ENCODE measurements at regions not wholly inside any gene's neighbourhood (a gene's known extent, or its start where the extent isn't known, plus 50 kb on each side); places are given as distances from the start of the nearest gene placed in this dataset.

- TF ChIP-seq CTCF (IDR thresholded peaks at IDR 0.05) (no peak), POLR2A (IDR thresholded peaks at IDR 0.05) (no peak)
- Histone ChIP-seq H3K4me1 (no peaks in the 10 kb centered on the region), H3K36me3 (replicated peaks in 1 of 2; ENCODE audit: insufficient read depth in 1 of 2, low read depth in 2 of 2) (no peaks in the 10 kb centered on the region), H3K27ac (no peak overlapping the region), H3K9me3 (peaks cover 0 to 3% (median 0%) of the 10 kb centered on the region in 3 donors), H3K27me3 (no peaks in the 10 kb centered on the region), H3K4me3 (no peak overlapping the region)
- no peak for ATAC-seq
- 61 to 87% methylated on average over 2 of the region's 2 CpGs for WGBS, 2 donors
- DNase-seq, result no peak
- intact Hi-C loops (cut with DNase I), result no loop called here
Observed at GRCh38 chr9:79857188-79857587, 285.4 kb downstream of the TLE4 start.

GRCh38 chr9:79847074-79847473 is 275.3 kb downstream of the TLE4 start:
- H3K27me3 ChIP-seq, result no peaks in the 10 kb centered on the region
- H3K36me3 ChIP-seq (replicated peaks in 1 of 2; ENCODE audit: insufficient read depth in 1 of 2, low read depth in 2 of 2), result no peaks in the 10 kb centered on the region
- intact Hi-C loops (cut with DNase I), result no loop called here
- ATAC-seq, result no peak
- no peak overlapping the region for H3K4me3 ChIP-seq
- H3K4me1 ChIP-seq, result no peaks in the 10 kb centered on the region
- no peak overlapping the region for H3K27ac ChIP-seq
- DNase-seq, result no peak
- TF ChIP-seq CTCF (IDR thresholded peaks at IDR 0.05) (no peak), POLR2A (IDR thresholded peaks at IDR 0.05) (no peak)
- H3K9me3 ChIP-seq, result peaks cover 0 to 14% (median 0%) of the 10 kb centered on the region in 3 donors

GRCh38 chr9:79829566-79830302 is 258.0 kb downstream of the TLE4 start:
- ATAC-seq, result no peak
- Histone ChIP-seq H3K36me3 (replicated peaks in 1 of 2; ENCODE audit: insufficient read depth in 1 of 2, low read depth in 2 of 2) (no peaks in the 10 kb centered on the region), H3K27ac (no peak overlapping the region), H3K4me3 (no peak overlapping the region), H3K9me3 (no peaks in the 10 kb centered on the region), H3K4me1 (no peaks in the 10 kb centered on the region), H3K27me3 (no peaks in the 10 kb centered on the region)
- WGBS, 2 donors, result 83 to 84% methylated on average over 7 of the region's 7 CpGs
- no peak for TF ChIP-seq CTCF (IDR thresholded peaks at IDR 0.05)
- TF ChIP-seq POLR2A (IDR thresholded peaks at IDR 0.05), result no peak
- intact Hi-C loops (cut with DNase I), result no loop called here
- DNase-seq, result no peak

DNA sequence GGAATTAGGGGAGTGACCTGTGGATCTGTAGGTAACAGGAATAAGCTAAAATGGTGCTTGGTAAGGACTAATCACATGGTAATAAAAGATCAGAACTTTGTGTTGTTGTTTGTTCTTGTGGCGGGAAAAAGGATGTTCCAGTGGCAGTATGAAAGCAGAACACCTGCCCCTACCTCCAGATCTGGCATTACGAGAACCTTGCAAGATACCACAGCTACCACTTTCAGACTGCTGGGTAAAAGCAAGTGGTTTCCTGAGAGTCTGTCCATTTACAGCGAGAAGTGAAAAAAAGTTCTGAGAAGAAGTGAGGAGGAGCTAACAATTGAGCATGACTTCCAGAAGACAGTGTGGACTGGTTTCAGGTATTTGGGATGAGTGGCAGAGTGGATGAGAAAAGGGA is 252.5 kb downstream of the TLE4 start:
- 67 to 84% methylated on average over 3 of the region's 3 CpGs for WGBS, 2 donors
- H3K4me3 ChIP-seq, result no peak overlapping the region
- ATAC-seq (no peak), DNase-seq (no peak)
- intact Hi-C loops (cut with DNase I), result no loop called here
- no peaks in the 10 kb centered on the region for H3K27me3 ChIP-seq
- no peaks in the 10 kb centered on the region for H3K9me3 ChIP-seq
- no peaks in the 10 kb centered on the region for H3K36me3 ChIP-seq (replicated peaks in 1 of 2; ENCODE audit: insufficient read depth in 1 of 2, low read depth in 2 of 2)
- no peaks in the 10 kb centered on the region for H3K4me1 ChIP-seq
- TF ChIP-seq POLR2A (IDR thresholded peaks at IDR 0.05) (no peak), CTCF (IDR thresholded peaks at IDR 0.05) (no peak)
- H3K27ac ChIP-seq, result no peak overlapping the region

GRCh38 chr9:79817438-79818004 is 245.8 kb downstream of the TLE4 start:
- Histone ChIP-seq H3K36me3 (replicated peaks in 1 of 2; ENCODE audit: insufficient read depth in 1 of 2, low read depth in 2 of 2) (no peaks in the 10 kb centered on the region), H3K27ac (no peak overlapping the region), H3K4me1 (no peaks in the 10 kb centered on the region), H3K27me3 (no peaks in the 10 kb centered on the region), H3K4me3 (no peak overlapping the region), H3K9me3 (no peaks in the 10 kb centered on the region)
- WGBS, 2 donors, result 33 to 39% methylated on average over 4 to 6 of the region's 6 CpGs
- no peak for ATAC-seq
- DNase-seq, result no peak
- intact Hi-C loops (cut with DNase I), result no loop called here
- no peak for TF ChIP-seq CTCF (IDR thresholded peaks at IDR 0.05)

Data from body of pancreas (tissue), 4 donors.